T follicular helper cell (primary cell): ENCODE measurements at regions not wholly inside any gene's neighbourhood (a gene's known extent, or its start where the extent isn't known, plus 50 kb on each side); places are given as distances from the start of the nearest gene placed in this dataset.
"Not testable (repeated sequence)": the region's sequence is repeated elsewhere in the genome, so short reads cannot be mapped to it uniquely, and the experiment has no call there.

Source experiments
- DNase-seq: peaks from one replicate; pipeline ENCODE4 v3.0.0-alpha.2; 2020; ENCODE audit warnings: low read depth

DNA sequence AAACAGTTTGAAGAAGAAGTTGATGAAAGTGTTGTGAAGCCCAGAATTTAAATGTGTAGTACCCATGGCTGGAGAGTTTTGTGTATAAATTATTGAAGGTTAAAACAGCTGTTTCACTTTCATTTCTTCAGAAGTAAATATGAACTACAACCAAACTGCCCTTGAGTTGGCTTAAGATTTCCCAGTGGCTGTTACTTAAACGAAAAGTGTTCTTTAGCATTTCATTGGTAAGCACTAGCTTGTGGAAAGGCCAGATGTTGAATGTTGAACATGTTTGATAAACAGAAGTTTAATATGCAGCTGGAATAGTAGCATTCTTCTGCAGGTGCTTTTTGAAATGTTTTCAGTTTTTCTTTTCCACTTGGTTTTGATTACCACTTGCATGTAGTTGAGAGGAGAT, 83.2 kb upstream of the TNRC6B start:
- no peak for DNase-seq

DNA sequence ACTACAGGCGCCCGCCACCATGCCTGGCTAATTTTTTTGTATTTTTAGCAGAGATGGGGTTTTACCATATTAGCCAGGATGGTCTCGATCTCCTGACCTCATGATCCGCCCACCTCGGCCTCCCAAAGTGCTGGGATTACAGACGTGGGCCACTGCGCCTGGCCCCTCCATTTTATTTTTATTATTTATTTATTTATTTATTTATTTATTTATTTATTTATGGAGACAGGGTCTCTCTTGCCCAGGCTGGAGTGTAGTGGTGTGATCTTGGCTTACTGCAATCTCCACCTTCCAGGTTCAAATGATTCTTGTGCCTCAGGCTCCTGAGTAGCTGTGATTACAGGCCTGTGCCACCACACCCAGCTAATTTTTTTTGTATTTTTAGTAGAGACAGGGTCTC, 77.8 kb upstream of the TNRC6B start:
- DNase-seq, result not testable (repeated sequence)

DNA sequence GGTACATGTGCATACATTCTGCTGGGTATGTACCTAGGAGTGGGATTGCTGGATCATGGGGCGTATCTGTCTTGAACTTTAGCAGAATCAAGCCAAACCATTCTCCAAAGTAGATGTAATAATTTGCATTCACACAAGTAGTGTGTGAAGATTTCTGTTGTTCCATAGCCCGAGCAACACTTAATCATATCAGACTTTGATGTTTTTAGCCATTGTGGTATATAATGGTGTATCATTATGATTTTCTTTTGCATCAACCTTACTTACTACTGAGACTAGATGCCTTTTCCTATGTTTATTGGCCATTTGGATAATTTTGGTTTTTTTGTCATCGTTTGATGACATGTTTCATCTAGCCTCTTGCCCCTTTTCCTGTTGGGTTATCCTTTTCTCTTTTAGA, 72.0 kb upstream of the TNRC6B start:
- DNase-seq, result no peak

DNA sequence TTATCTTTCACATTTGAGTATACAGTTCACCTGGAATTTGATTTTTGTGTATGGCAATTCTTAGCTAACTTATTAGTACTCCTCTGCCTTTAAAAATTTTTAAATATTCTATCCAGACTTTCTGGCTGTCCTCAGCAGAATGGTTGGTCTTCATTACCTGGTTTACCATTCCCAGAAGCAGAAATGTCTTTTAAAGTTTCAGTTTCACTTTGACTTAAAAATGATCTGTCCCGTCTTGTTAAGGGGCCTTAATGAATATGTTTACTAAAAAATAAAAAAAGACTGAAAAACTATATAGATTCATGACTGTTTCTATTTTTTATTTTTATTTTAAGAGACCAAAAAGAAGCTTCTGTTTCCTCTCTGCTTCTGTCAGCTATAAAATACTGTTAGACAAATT, 70.5 kb upstream of the TNRC6B start:
- no peak for DNase-seq

DNA sequence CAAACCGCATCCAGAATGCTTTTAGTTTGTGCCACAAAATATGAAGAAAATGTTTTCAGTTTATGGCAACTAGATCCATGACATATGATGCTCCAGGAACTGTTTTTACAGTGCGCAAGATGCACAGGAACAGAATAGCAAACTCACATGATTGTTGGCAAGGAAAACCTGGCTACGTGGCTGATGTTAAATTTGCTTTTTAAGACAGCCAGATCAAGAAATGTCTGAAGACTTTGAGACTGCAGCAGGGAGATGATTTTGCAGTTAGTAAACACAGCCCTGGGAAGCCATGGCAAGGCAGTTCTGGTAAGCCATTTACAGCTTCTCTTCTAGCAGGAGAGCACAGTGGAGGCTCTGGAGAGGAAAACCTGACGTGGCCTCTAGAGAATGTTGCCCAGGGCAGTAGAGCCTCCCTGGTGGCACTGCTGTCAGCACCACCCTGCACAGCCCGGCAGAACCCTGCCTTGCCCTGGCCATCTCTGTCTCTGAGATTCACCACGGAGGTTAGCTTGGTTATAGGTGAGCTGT, 69.8 kb upstream of the TNRC6B start:
- no peak for DNase-seq

DNA sequence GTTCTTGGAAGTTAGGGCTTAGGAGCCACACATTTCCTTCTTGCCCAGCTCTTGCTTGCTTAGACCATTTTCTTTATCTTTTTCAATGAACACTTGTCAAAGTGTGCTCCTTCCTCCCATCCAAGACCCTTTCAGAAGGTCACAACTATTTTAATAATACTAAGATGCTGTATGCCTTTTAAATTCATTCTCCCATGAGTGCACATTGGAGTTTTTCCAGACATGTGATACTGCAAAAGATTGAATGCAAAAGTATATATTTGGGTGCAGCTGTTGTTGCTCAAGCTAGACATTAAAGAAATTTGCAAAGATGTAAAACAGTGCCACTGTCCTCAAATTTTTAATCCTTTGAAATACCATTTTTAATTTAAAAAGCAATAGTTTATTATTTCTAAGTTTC, 69.3 kb upstream of the TNRC6B start:
- DNase-seq, result no peak

DNA sequence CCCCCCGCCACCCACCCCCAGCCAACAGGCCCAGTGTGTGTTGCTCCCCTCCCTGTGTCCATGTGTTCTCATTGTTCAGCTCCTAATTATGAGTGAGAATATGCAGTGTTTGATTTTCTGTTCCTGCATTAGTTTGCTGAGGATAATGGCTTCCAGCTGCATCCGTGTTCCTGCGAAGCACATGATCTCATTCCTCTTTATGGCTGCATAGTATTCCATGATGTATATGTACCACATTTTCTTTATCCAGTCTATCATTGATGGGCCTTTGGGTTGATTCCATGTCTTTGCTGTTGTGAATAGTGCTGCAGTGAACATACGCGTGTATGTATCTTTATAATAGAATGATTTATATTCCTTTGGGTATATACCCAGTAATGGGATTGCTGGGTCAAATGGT, 68.8 kb upstream of the TNRC6B start:
- not testable (repeated sequence) for DNase-seq

DNA sequence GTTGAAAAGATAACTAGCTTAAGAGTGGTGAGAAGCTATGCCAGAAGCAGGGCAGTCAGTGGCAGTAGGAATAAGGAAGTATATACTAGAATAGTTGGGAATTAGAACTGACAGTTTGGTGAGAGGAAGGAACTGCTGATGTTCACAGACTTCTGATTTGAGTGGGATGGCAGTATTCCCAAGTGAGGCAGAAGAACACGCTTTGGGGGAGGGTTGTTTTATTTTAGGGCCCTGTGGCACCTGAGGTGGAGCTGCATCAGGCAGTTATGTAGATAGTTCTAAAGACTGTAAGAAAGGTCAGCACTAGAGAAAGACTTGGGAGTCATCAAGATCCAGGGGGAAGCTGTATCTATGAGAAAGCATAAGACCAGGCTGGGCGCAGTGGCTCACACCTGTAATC, 66.3 kb upstream of the TNRC6B start:
- no peak for DNase-seq

DNA sequence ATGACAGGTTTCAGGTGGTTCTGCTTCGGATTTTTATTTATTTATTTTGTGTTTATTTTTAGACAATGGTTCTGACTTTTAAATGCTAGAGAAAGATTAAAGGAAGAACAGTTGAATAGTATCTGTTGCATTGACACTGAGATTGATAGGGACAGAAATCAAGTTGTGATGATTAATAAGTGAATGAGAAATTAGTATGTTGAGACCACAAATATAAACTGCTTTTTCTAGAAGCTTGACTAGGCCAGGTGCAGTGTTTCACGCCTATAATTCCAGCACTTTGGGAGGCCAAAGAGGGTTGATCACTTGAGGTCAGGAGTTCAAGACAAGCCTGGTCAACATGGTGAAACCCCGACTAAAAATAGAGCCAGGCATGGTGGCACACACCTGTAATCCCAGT, 65.1 kb upstream of the TNRC6B start:
- no peak for DNase-seq

DNA sequence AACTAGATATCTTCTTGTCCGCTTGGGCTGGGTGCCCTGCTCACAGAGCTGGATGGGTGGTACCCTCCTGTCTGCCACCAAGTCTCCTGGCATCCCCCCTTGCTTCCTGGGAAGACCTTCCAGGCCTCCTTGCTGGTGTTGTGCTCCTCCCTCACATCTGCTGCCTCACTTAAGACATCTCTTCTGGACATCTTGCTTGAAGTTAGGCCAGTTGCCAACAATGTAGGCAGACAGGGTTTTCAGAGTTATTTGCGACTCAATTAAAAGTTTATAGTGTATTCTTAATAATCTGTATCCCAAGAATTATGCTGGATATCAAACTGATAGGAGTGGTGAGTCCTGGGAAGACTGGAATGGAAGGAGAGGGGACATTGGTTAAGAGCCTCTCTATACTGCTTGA, 64.0 kb upstream of the TNRC6B start:
- DNase-seq, result no peak

DNA sequence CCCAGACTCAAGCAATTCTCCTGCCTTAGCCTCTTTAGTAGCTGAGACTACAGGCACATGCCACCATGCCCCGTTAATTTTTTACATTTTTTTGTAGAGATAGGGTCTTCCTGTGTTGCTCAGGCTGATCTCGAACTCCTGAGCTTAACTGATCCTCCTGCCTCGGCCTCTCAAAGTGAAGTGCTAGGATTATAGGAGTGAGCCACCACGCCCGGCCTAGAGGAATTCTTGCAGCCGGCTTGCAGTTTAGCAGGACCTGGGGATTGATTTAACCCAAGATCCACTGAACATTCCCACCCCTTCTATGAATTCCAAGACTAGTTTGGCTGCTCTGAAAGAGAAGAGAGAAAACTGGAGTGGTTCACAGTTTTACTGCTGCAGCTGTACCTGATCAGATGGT, 63.3 kb upstream of the TNRC6B start:
- no peak for DNase-seq

DNA sequence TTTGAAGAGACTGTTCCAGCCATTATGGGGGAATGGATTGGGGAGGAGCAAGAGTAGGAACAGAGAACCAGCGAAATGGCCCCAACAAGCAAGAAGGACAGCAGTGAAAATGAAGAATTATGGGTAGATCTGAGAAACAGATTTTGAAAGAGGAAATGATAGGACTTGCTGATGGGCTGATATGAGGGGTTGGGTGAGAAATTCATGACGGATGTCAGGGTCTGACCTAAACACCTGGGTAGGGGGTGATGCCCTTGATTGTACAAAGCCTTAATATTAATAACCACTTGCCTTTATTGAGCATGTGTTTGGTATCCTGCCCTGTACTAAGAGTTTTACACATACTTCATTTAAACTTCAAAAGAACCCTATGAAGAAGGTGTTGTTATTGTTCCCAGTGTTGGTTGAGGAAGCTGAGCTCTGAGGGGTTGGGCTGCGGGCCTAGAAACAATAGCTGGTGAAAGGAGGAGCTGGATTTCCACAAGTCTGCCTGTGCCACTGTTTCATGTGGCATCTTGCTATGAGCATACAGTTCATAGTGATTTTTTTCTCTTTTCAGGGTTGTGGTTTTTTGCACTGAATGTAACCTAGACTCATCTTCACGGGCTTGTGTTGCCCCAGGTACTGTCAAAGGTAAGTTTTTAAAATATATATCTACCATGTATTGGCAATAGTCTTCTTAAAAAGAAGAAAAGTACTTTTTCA, 61.1 kb upstream of the TNRC6B start:
- peak; percentile 53 for DNase-seq

DNA sequence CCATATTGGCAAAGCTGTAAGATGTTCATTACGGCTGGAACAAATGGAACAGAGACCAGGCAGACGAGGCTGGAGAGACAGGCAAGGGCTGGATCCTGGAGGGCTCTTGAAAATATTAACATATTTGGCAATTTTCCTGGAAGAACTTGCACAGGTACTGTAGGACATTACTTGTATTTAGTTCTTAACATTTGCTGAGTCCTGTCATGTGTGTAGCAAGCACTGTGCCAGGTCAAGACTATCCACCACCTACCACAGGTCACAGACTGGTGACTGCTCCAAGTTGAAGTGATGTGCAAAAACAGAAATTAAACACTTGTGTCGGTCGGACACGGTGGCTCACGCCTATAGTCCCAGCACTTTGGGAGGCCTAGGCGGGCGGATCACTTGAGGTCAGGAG, 58.7 kb upstream of the TNRC6B start:
- no peak for DNase-seq

DNA sequence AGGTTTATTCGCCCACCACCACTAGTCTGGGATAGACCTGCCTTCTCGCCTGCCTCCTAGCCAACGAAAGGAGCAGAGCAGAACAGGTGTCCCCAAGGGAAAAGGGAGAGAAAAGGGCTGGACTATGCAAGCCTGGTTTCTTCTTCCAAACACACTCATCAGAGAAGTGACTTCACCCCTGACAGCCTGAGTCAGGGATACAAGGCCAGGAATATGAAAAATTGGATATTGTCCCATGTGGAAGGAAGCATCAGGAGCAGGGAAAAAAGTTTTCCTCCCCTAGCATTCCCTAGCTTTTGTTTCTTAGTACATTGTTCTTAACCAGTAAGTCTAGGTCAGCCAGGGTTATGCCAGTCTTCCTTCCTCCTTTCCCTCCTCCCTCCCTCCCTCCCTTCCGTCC, 56.9 kb upstream of the TNRC6B start:
- no peak for DNase-seq

DNA sequence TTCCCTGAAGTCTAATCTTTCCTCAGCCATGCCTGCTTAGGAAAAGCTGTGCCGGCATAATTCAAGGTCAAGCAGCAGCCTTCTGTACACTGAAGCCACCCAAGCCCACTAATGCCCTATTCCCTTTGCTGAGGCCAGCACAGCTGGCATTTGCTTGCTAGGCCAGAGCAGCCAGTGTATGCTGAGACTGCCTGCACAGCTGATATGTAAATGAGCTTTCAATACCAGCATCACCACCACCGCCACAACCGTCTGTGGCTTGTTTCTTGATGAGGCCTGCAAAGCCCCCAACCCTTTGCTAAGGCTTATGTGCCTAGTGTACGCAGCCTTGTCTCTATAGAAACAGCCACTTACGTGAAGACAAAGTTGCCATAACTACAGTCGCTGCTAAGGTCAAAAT, 56.3 kb upstream of the TNRC6B start:
- DNase-seq, result no peak

DNA sequence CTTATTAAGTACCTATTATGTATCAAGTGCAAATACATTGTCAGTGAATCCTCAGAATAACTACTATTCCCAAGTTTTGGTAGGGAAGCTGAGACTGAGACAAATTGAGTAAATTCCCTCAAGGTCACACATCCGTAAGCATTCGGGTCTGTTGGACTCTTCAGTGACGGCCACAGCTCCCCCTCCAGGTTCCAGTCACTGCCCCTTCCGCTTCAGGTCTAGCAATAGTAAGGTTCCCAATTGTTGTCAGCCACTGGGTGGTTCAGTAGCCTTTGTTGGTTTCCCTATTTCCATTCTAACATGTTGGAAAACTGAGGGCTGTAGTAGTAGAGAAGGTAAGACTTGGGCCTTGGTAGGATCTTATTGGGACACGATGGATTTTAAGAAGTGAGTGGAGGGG, 54.9 kb upstream of the TNRC6B start:
- no peak for DNase-seq

DNA sequence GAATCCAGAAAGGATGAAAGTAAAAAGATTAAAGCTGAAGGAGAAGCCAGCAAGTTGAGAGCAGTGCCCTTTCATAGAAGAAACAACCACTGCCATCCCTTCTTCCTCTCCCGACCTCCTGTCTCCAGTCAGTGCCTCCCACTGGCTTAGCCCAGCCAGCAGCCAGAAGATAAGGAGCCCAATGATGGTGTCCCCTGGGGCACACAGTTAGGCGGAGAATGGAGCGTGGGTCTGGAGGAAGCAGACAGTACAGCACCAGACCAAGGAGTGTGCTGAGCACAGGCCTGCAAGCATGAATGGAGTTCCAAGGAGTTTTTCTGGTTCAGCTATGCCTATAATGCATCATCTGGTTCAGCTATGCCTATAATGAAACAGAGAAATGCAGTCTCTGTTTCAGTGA, 54.3 kb upstream of the TNRC6B start:
- no peak for DNase-seq
